ENCODE measurements at regions not wholly inside any gene's neighbourhood (a gene's known extent, or its start where the extent isn't known, plus 50 kb on each side); places are given as distances from the start of the nearest gene placed in this dataset.

- no peak for DNase-seq (ENCODE audit: low spot score)
These were observed 213.8 kb downstream of the HRH4 start for GRCh38 chr18:24674200-24674599.

GRCh38 chr18:24674605-24675004 is 214.2 kb downstream of the HRH4 start:
- no peak for DNase-seq (ENCODE audit: low spot score)

GRCh38 chr18:24677011-24677410 is 216.6 kb downstream of the HRH4 start:
- peak; percentile 87 for DNase-seq (ENCODE audit: low spot score)

- no peak for DNase-seq (ENCODE audit: low spot score)
These were observed 217.7 kb downstream of the HRH4 start for GRCh38 chr18:24678107-24678506.

- peak; percentile 54 for DNase-seq (ENCODE audit: low spot score)
These were observed 218.2 kb downstream of the HRH4 start for GRCh38 chr18:24678626-24679025.

- no peak for DNase-seq (ENCODE audit: low spot score)
These were observed 218.6 kb downstream of the HRH4 start for GRCh38 chr18:24679062-24679461.

- DNase-seq (ENCODE audit: low spot score), result no peak
These were observed 223.5 kb downstream of the HRH4 start for GRCh38 chr18:24683925-24684324.

- no peak for DNase-seq (ENCODE audit: low spot score)
These were observed 225.0 kb downstream of the HRH4 start for GRCh38 chr18:24685254-24685959.

- peak; percentile 11 for DNase-seq (ENCODE audit: low spot score)
These were observed 234.7 kb downstream of the HRH4 start for GRCh38 chr18:24695168-24695567.

GRCh38 chr18:24702001-24702515 is 241.6 kb downstream of the HRH4 start:
- no peak for DNase-seq (ENCODE audit: low spot score)

- no peak for DNase-seq (ENCODE audit: low spot score)
These were observed 242.9 kb downstream of the HRH4 start for GRCh38 chr18:24703316-24703715.

- DNase-seq (ENCODE audit: low spot score), result peak; percentile 56
These were observed 244.7 kb downstream of the HRH4 start for GRCh38 chr18:24704946-24705630.

GRCh38 chr18:24710474-24710873 is 250.0 kb downstream of the HRH4 start:
- no peak for DNase-seq (ENCODE audit: low spot score)

- DNase-seq (ENCODE audit: low spot score), result no peak
These were observed 259.4 kb downstream of the HRH4 start for GRCh38 chr18:24719791-24720190.

- DNase-seq (ENCODE audit: low spot score), result no peak
These were observed 261.0 kb downstream of the HRH4 start for GRCh38 chr18:24721388-24721787.

- no peak for DNase-seq (ENCODE audit: low spot score)
These were observed 265.4 kb downstream of the HRH4 start for GRCh38 chr18:24725644-24726415.

GRCh38 chr18:24726727-24727492 is 266.5 kb downstream of the HRH4 start:
- DNase-seq (ENCODE audit: low spot score), result peak; percentile 59

GRCh38 chr18:24727685-24728084 is 267.2 kb downstream of the HRH4 start:
- no peak for DNase-seq (ENCODE audit: low spot score)

GRCh38 chr18:24731158-24731557 is 270.7 kb downstream of the HRH4 start:
- DNase-seq (ENCODE audit: low spot score), result no peak

GRCh38 chr18:24731981-24732380 is 271.5 kb downstream of the HRH4 start:
- DNase-seq (ENCODE audit: low spot score), result peak; percentile 46

- DNase-seq (ENCODE audit: low spot score), result peak; percentile 48
These were observed 273.6 kb downstream of the HRH4 start for GRCh38 chr18:24734058-24734457.
